Adrenal gland (tissue), 9 donors: ENCODE measurements at regions not wholly inside any gene's neighbourhood (a gene's known extent, or its start where the extent isn't known, plus 50 kb on each side); places are given as distances from the start of the nearest gene placed in this dataset.

Source experiments
- DNase-seq, 7 donors: peaks; one replicate each; pipeline ENCODE4 v3.0.0-alpha.2; 2019 to 2020
- H3K27ac ChIP-seq, 5 donors: fragments of 200-600 bp; sonication (generic) in 4 of 5; 1 replicate in 3 of 5; 2 replicates in 2 of 5; pipeline versions ENCODE4 v1.5.1 to v1.8.0; 2016 to 2020; ENCODE audit warnings: mild to moderate bottlenecking in 1 of 5
- H3K27me3 ChIP-seq: fragments of 200-600 bp; 2 replicates; pipeline ENCODE4 v1.8.0; 2021
- H3K36me3 ChIP-seq, 2 donors: fragments of 200-600 bp; replicated peaks in 1 of 2; 1 replicate in 1 of 2; 2 replicates in 1 of 2; pipeline versions ENCODE4 v1.5.1 to v1.8.0; 2018 to 2022
- H3K4me1 ChIP-seq, 2 donors: fragments of 200-600 bp; replicated peaks in 1 of 2; 1 replicate in 1 of 2; 2 replicates in 1 of 2; pipeline versions ENCODE4 v1.5.1 to v1.8.0; 2018 to 2021
- H3K4me3 ChIP-seq, 4 donors: fragments of 200-600 bp; sonication (generic) in 3 of 4; one replicate each; pipeline ENCODE4 v1.5.1; 2016 to 2018
- H3K9me3 ChIP-seq, 3 donors: fragments of 200-600 bp; sonication (generic) in 1 of 3; replicated peaks in 1 of 3; 1 replicate in 2 of 3; 2 replicates in 1 of 3; pipeline versions ENCODE4 v1.5.1 to v1.8.0; 2016 to 2021
- POLR2A ChIP-seq, 2 donors: fragments of 450-650 bp; IDR thresholded peaks; one replicate each; pipeline ENCODE4 v1.6.1; 2017; ENCODE audit warnings: antibody characterized with exemption in 2 of 2, mild to moderate bottlenecking in 2 of 2, moderate library complexity in 1 of 2
- WGBS, 4 donors: extraction: QIAGEN DNeasy Blood & Tissue Kit in 2 of 4; methylation state at CpG; one replicate each; pipeline versions ENCODE4 v1.1.5 to v1.1.7; 2013 to 2017; 5-methylcytosine and 5-hydroxymethylcytosine counted together
- intact Hi-C, 2 donors: fragments of 100-400 bp; cut with DNase I; formaldehyde crosslinking; loops; one replicate each; pipeline versions ENCODE4 v1.14.1 to v1.15.0; 2022 to 2023
- TF ChIP-seq, protein P1 (sequence below), 6 experiments: fragments of 450-650 bp in 4 of 6; fragments of 200-600 bp in 2 of 6; sonication (generic) in 1 of 6; IDR thresholded peaks; 1 replicate in 5 of 6; 2 replicates in 1 of 6; pipeline versions ENCODE4 v1.5.1 to v1.8.0; 2016 to 2021; ENCODE audit warnings: antibody characterized with exemption in 6 of 6, mild to moderate bottlenecking in 2 of 6, moderate library complexity in 1 of 6
- donor health status: healthy with polysubstance abuse.
- donor health status: Bipolar disorder and iron deficiency.
- donor health status: DM: yes; HTN: yes; CAD: no.
- donor health status: DM: no; HTN: no; CAD: no.
- donor health status: DM: no; HTN: no; CAD: no.

DNA sequence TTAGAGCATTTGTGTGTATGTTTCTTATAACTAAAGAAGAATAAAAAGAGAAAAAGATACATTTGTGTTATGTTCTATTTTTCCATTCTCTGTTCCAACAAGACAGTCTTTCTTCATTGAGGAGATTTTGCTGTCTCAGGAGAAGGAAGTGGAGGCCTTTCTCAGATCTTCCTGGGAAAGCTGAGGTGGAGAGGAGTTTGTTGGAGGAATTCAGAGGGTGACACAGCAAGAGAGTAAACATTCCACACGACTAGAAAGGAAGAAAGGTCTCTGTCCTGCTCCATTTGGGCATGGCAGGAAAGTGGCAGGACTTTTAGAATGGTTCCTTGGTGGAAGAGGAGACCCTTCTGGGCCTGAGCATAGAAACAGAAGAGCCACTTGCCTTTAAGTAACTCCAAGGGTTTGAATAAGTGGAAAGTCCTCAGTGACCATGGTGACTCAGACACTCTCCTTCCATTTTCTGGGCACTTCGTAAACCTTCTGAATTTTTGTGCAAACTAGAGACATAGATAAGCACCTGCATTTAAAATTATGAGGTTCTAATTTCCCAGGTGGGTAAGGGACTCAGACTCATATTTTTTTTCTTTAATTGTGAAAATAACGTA, 52.3 kb upstream of the COL5A2 start:
- no peak overlapping the region for H3K27ac ChIP-seq
- no peaks in the 10 kb centered on the region for H3K4me1 ChIP-seq
- peaks cover 0 to 11% (median 0%) of the 10 kb centered on the region in 3 donors for H3K9me3 ChIP-seq
- intact Hi-C loops, result no loop called here
- 63 to 72% (median 66%) methylated on average over 3 of the region's 3 CpGs for WGBS, 4 donors
- DNase-seq, result no peak
- H3K27me3 ChIP-seq, result no peaks in the 10 kb centered on the region
- H3K36me3 ChIP-seq, result no peaks in the 10 kb centered on the region
- no peak overlapping the region for H3K4me3 ChIP-seq
- no peak for TF ChIP-seq POLR2A (IDR thresholded peaks at IDR 0.05)
- TF ChIP-seq, protein P1, sequence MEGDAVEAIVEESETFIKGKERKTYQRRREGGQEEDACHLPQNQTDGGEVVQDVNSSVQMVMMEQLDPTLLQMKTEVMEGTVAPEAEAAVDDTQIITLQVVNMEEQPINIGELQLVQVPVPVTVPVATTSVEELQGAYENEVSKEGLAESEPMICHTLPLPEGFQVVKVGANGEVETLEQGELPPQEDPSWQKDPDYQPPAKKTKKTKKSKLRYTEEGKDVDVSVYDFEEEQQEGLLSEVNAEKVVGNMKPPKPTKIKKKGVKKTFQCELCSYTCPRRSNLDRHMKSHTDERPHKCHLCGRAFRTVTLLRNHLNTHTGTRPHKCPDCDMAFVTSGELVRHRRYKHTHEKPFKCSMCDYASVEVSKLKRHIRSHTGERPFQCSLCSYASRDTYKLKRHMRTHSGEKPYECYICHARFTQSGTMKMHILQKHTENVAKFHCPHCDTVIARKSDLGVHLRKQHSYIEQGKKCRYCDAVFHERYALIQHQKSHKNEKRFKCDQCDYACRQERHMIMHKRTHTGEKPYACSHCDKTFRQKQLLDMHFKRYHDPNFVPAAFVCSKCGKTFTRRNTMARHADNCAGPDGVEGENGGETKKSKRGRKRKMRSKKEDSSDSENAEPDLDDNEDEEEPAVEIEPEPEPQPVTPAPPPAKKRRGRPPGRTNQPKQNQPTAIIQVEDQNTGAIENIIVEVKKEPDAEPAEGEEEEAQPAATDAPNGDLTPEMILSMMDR (IDR thresholded peaks at IDR 0.05), result no peak

GRCh38 chr2:189232759-189233406, 53.3 kb upstream of the COL5A2 start:
- intact Hi-C loops, result no loop called here
- no peak overlapping the region for H3K27ac ChIP-seq
- no peak for TF ChIP-seq POLR2A (IDR thresholded peaks at IDR 0.05)
- TF ChIP-seq, protein P1 (IDR thresholded peaks at IDR 0.05), result no peak
- peaks cover 0 to 3% (median 0%) of the 10 kb centered on the region in 3 donors for H3K9me3 ChIP-seq
- H3K27me3 ChIP-seq, result no peaks in the 10 kb centered on the region
- no peaks in the 10 kb centered on the region for H3K4me1 ChIP-seq
- no peak overlapping the region for H3K4me3 ChIP-seq
- H3K36me3 ChIP-seq, result no peaks in the 10 kb centered on the region
- no peak for DNase-seq

GRCh38 chr2:189233527-189233926, 54.0 kb upstream of the COL5A2 start:
- Histone ChIP-seq H3K36me3 (no peaks in the 10 kb centered on the region), H3K4me3 (no peak overlapping the region), H3K27ac (no peak overlapping the region), H3K9me3 (no peaks in the 10 kb centered on the region), H3K27me3 (no peaks in the 10 kb centered on the region), H3K4me1 (no peaks in the 10 kb centered on the region)
- whole genome bisulfite sequencing, 4 donors, result 83 to 93% (median 88%) methylated on average over 2 of the region's 2 CpGs
- DNase-seq, result no peak
- intact Hi-C loops, result no loop called here
- TF ChIP-seq POLR2A (IDR thresholded peaks at IDR 0.05), result no peak
- TF ChIP-seq, protein P1 (IDR thresholded peaks at IDR 0.05), result no peak

- Histone ChIP-seq H3K27me3 (no peaks in the 10 kb centered on the region), H3K27ac (no peak overlapping the region), H3K4me3 (no peak overlapping the region), H3K9me3 (no peaks in the 10 kb centered on the region), H3K4me1 (no peaks in the 10 kb centered on the region), H3K36me3 (no peaks in the 10 kb centered on the region)
- no peak for DNase-seq
- intact Hi-C loops, result no loop called here
- TF ChIP-seq, protein P1 (IDR thresholded peaks at IDR 0.05), result no peak
Observed at GRCh38 chr2:189234991-189235390, 55.4 kb upstream of the COL5A2 start.
